Heart right ventricle (tissue), 16 donors: ENCODE measurements at regions not wholly inside any gene's neighbourhood (a gene's known extent, or its start where the extent isn't known, plus 50 kb on each side); places are given as distances from the start of the nearest gene placed in this dataset.
A peak's percentile ranks its signal among the peaks of the same experiment; 100 is the strongest.

Experiments
- ATAC-seq, 8 donors: fragments of 200-7000 bp; cut with Tn5 transposase; one replicate each; pipeline ENCODE4 v1.9.1; 2020; ENCODE audit warnings: mild to moderate bottlenecking in 8 of 8, moderate library complexity in 8 of 8, moderate number of reproducible peaks in 1 of 8
- DNase-seq, 2 donors: peaks; one replicate each; pipeline ENCODE4 v3.0.0-alpha.2; 2020
- H3K27ac ChIP-seq, 10 donors: fragments of 200-600 bp; sonication (generic) in 2 of 10; one replicate each; pipeline versions ENCODE4 v1.5.0 to v1.8.0; 2020 to 2022; ENCODE audit warnings: mild to moderate bottlenecking in 3 of 10
- H3K27me3 ChIP-seq, 7 donors: fragments of 200-600 bp; one replicate each; pipeline ENCODE4 v1.8.0; 2021 to 2022; ENCODE audit warnings: mild to moderate bottlenecking in 2 of 7
- H3K36me3 ChIP-seq, 9 donors: fragments of 200-600 bp; sonication (generic) in 1 of 9; one replicate each; pipeline versions ENCODE4 v1.5.0 to v1.8.0; 2020 to 2022; ENCODE audit warnings: mild to moderate bottlenecking in 2 of 9
- H3K4me1 ChIP-seq, 9 donors: fragments of 200-600 bp; sonication (generic) in 1 of 9; one replicate each; pipeline versions ENCODE4 v1.5.0 to v1.8.0; 2020 to 2022; ENCODE audit warnings: mild to moderate bottlenecking in 4 of 9
- H3K4me3 ChIP-seq, 10 donors: fragments of 200-600 bp; sonication (generic) in 2 of 10; one replicate each; pipeline versions ENCODE4 v1.5.0 to v1.8.0; 2020 to 2022; ENCODE audit warnings: mild to moderate bottlenecking in 7 of 10, moderate library complexity in 2 of 10
- H3K9me3 ChIP-seq, 11 donors: fragments of 200-600 bp in 10 of 11; sonication (generic) in 2 of 11; one replicate each; pipeline versions ENCODE4 v1.5.0 to v1.8.0; 2013 to 2022; ENCODE audit warnings: mild to moderate bottlenecking in 2 of 11, control low read depth in 1 of 11, moderate library complexity in 1 of 11
- CTCF ChIP-seq, 9 donors: fragments of 200-600 bp; sonication (generic) in 2 of 9; IDR thresholded peaks; one replicate each; pipeline versions ENCODE4 v1.5.0 to v1.8.0; 2021 to 2022; ENCODE audit warnings: antibody characterized with exemption in 9 of 9, mild to moderate bottlenecking in 5 of 9, moderate library complexity in 1 of 9
- WGBS, 2 donors: extraction: QIAGEN DNeasy Blood & Tissue Kit; methylation state at CpG; one replicate each; pipeline ENCODE4 v1.1.7; 2013; ENCODE audit warnings: inconsistent platforms in 1 of 2; 5-methylcytosine and 5-hydroxymethylcytosine counted together
- intact Hi-C, 10 donors: fragments of 100-400 bp; cut with DNase I; formaldehyde crosslinking; loops; one replicate each; pipeline versions ENCODE4 v1.11.1 to v1.14.2; 2022
- donor health status: Arrhythmogenic right ventricular cardiomyopathy.
- donor health status: ischemic (EF 13 %, LVEDD 7.1; RV severe dilation, severe dysfunction).
- donor health status: healthy with polysubstance abuse.
- donor health status: DM: no; HTN: yes; CAD: no.
- donor health status: DM: no; HTN: no; CAD: no.
- donor health status: ischemic (EF 25% LVEDD 6.9; RV normal size, moderate dysfunction).
- donor health status: ischemic (EF 25% LVEDD 5.7; RV mildly dilated, moderate dysfunction).
- donor health status: healthy.
- donor health status: DM: yes; HTN: yes; CAD: no.
- donor health status: Ischemic cardiomyopathy.
- donor health status: ischemic (EF 35%, LVEDD 5.7; RV mildly dilated, moderate dysfunction).
- donor health status: nonischemic (EF 11% LVEDD 7.7; RV severe dilation, severe dysfunction).
- donor health status: DM: yes; HTN: yes; CAD: no.
- donor health status: PGD.
- donor health status: ischemic (EF 29% LVEDD 5.4; RV normal size, mild dysfunction).
- donor health status: nonischemic (EF 23%, LVEDD 6.1; RV moderate dilation, normal function).

- Histone ChIP-seq H3K27me3 (no peaks in the 10 kb centered on the region), H3K4me3 (no peak overlapping the region), H3K4me1 (peaks cover 0 to 37% (median 9%) of the 10 kb centered on the region in 9 donors), H3K36me3 (peaks cover 0 to 49% (median 0%) of the 10 kb centered on the region in 9 donors), H3K9me3 (no peaks in the 10 kb centered on the region), H3K27ac (no peak overlapping the region)
- intact Hi-C loops: no loop called here
- ATAC-seq: no peak
- DNase-seq: no peak
- no peak for TF ChIP-seq CTCF (IDR thresholded peaks at IDR 0.05)
Measured at GRCh38 chr11:8747173-8747572, 64.6 kb downstream of the RPL27A start.

GRCh38 chr11:8748317-8748716 is 65.7 kb downstream of the RPL27A start:
- ATAC-seq (no peak), DNase-seq (no peak)
- Histone ChIP-seq H3K4me3 (no peak overlapping the region), H3K36me3 (peaks cover 0 to 49% (median 0%) of the 10 kb centered on the region in 9 donors), H3K27me3 (no peaks in the 10 kb centered on the region), H3K4me1 (peaks cover 0 to 37% (median 9%) of the 10 kb centered on the region in 9 donors), H3K27ac (no peak overlapping the region), H3K9me3 (peaks cover 0 to 10% (median 5%) of the 10 kb centered on the region in 11 donors)
- intact Hi-C loops: no loop called here
- TF ChIP-seq CTCF (IDR thresholded peaks at IDR 0.05): no peak
- WGBS, 2 donors: 79 to 95% methylated on average over 2 of the region's 2 CpGs

GRCh38 chr11:8749202-8749601 is 66.6 kb downstream of the RPL27A start:
- no peak overlapping the region for H3K4me3 ChIP-seq
- no peak for TF ChIP-seq CTCF (IDR thresholded peaks at IDR 0.05)
- 70% methylated on average over 2 of the region's 2 CpGs for WGBS, 2 donors
- ATAC-seq (peak in 6 of 8 donors; percentile 11 to 69 (median 46)), DNase-seq (no peak)
- peaks cover 0 to 46% (median 0%) of the 10 kb centered on the region in 9 donors for H3K36me3 ChIP-seq
- H3K27me3 ChIP-seq: no peaks in the 10 kb centered on the region
- H3K9me3 ChIP-seq: peaks cover 0 to 17% (median 8%) of the 10 kb centered on the region in 11 donors
- H3K27ac ChIP-seq: no peak overlapping the region
- intact Hi-C loops: no loop called here
- peaks cover 0 to 37% (median 9%) of the 10 kb centered on the region in 9 donors for H3K4me1 ChIP-seq

GRCh38 chr11:8754241-8754640 is 71.6 kb downstream of the RPL27A start:
- Histone ChIP-seq H3K4me1 (peaks cover 7 to 59% (median 32%) of the 10 kb centered on the region in 9 donors), H3K4me3 (no peak overlapping the region), H3K9me3 (peaks cover 0 to 18% (median 8%) of the 10 kb centered on the region in 11 donors), H3K36me3 (peaks cover 0 to 22% (median 0%) of the 10 kb centered on the region in 9 donors), H3K27me3 (no peaks in the 10 kb centered on the region), H3K27ac (no peak overlapping the region)
- WGBS, 2 donors: 89 to 94% methylated on average over 1 of the region's 1 CpG
- peak in 1 of 9 donors; percentile 17 for TF ChIP-seq CTCF (IDR thresholded peaks at IDR 0.05)
- intact Hi-C loops: no loop called here
- ATAC-seq (no peak), DNase-seq (no peak)
